Keratinocyte (primary cell): ENCODE measurements at regions not wholly inside any gene's neighbourhood (a gene's known extent, or its start where the extent isn't known, plus 50 kb on each side); places are given as distances from the start of the nearest gene placed in this dataset.

Experiments used
- DNase-seq: peaks from one replicate; pipeline ENCODE4 v3.0.0-alpha.2; 2011; ENCODE audit warnings: low read depth, missing footprints, low spot score
- FAIRE-seq: peaks from 2 replicates; lab custom pipeline; 2011; peaks lifted over from hg19 to GRCh38; lab: Jason Lieb, UNC
- H2AFZ ChIP-seq: 2 replicates; pipeline ENCODE4 v1.6.0; 2012; ENCODE audit warnings: low read length, control low read depth, inconsistent platforms; ENCODE audit not compliant: control insufficient read depth
- H3K27ac ChIP-seq: 2 replicates; pipeline ENCODE4 v1.5.1; 2011; ENCODE audit warnings: low read length; ENCODE audit not compliant: control insufficient read depth, insufficient read depth
- H3K27me3 ChIP-seq: 3 replicates; pipeline ENCODE4 v1.6.0; 2011; ENCODE audit warnings: low read length; ENCODE audit not compliant: control insufficient read depth, insufficient read depth; ENCODE audit errors: extremely low read depth
- H3K36me3 ChIP-seq, 2 experiments: 2 replicates in 1 of 2; 3 replicates in 1 of 2; pipeline ENCODE4 v1.5.1; 2011; ENCODE audit warnings: low read length in 2 of 2, mild to moderate bottlenecking in 1 of 2; ENCODE audit not compliant: control insufficient read depth in 2 of 2, insufficient read depth in 2 of 2; ENCODE audit errors: extremely low read depth in 1 of 2
- H3K4me1 ChIP-seq: 3 replicates; pipeline ENCODE4 v1.5.1; 2011; ENCODE audit warnings: low read length; ENCODE audit not compliant: control insufficient read depth, insufficient read depth; ENCODE audit errors: extremely low read depth
- H3K4me2 ChIP-seq: 3 replicates; pipeline ENCODE4 v1.6.0; 2011; ENCODE audit warnings: low read depth, low read length; ENCODE audit not compliant: control insufficient read depth, insufficient read depth; ENCODE audit errors: extremely low read depth
- H3K4me3 ChIP-seq, 3 experiments: fragments of 200-600 bp in 1 of 3; sonication (generic) in 1 of 3; 2 replicates in 2 of 3; 3 replicates in 1 of 3; pipeline ENCODE4 v1.5.1; 2011 to 2016; ENCODE audit warnings: low read length in 3 of 3, mild to moderate bottlenecking in 3 of 3, control low read depth in 2 of 3, inconsistent platforms in 1 of 3, low read depth in 1 of 3, mixed read lengths in 1 of 3, mixed run types in 1 of 3, moderate library complexity in 1 of 3; ENCODE audit not compliant: control insufficient read depth in 2 of 3, insufficient read depth in 2 of 3; ENCODE audit errors: extremely low read depth in 1 of 3
- H3K79me2 ChIP-seq: 2 replicates; pipeline ENCODE4 v1.6.0; 2012; ENCODE audit warnings: low read length; ENCODE audit not compliant: control insufficient read depth, insufficient read depth
- H3K9ac ChIP-seq: 3 replicates; pipeline ENCODE4 v1.6.0; 2011; ENCODE audit warnings: low read length; ENCODE audit not compliant: control insufficient read depth, insufficient read depth; ENCODE audit errors: extremely low read depth
- H3K9me1 ChIP-seq: 3 replicates; pipeline ENCODE4 v1.6.0; 2011; ENCODE audit warnings: low read length; ENCODE audit not compliant: control insufficient read depth, insufficient read depth; ENCODE audit errors: extremely low read depth
- H3K9me3 ChIP-seq: 2 replicates; pipeline ENCODE4 v1.5.1; 2012; ENCODE audit warnings: low read depth, low read length; ENCODE audit not compliant: control insufficient read depth
- H4K20me1 ChIP-seq: 3 replicates; pipeline ENCODE4 v1.6.0; 2011; ENCODE audit warnings: low read length; ENCODE audit not compliant: control insufficient read depth, insufficient read depth; ENCODE audit errors: extremely low read depth
- CTCF ChIP-seq, 3 experiments: IDR thresholded peaks in 1 of 3; conservative IDR thresholded peaks in 1 of 3; optimal IDR thresholded peaks in 1 of 3; 2 replicates in 2 of 3; 3 replicates in 1 of 3; pipeline versions ENCODE3 to v1.5.1; 2011; ENCODE audit warnings: low read length in 3 of 3, mild to moderate bottlenecking in 3 of 3, moderate library complexity in 2 of 3, control low read depth in 1 of 3, inconsistent platforms in 1 of 3; ENCODE audit not compliant: insufficient read depth in 2 of 3; ENCODE audit errors: extremely low read depth in 1 of 3
- EZH2 ChIP-seq: IDR thresholded peaks from one replicate; pipeline ENCODE4 v1.6.1; 2012; ENCODE audit warnings: inconsistent platforms, mild to moderate bottlenecking, low read length, moderate library complexity
- dilution Hi-C: fragments of 300-500 bp; cut with MboI; formaldehyde crosslinking; loops from one replicate; pipeline ENCODE4 v1.7.0; 2020; ENCODE audit warnings: low sequenced_read_pairs; ENCODE audit not compliant: extremely low pct_ligation_motif_present

DNA sequence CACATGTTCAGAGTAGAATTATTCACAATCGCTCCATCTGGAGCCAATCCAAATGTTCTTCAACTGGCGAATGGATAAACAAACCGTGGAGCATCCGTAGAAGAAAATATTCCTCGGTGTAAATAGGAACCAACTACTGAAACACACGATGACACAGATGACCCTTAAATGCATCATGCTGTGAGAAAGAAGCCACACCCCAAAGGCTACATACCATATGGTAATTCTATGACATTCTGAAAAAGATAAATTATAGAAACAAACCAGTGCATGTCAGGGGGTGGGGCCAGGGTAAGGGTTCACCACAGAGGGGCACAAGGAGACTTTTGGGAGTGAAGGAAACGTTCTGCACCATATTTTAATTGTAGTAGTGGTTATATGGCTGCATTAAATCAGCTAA, 312.2 kb upstream of the SMIM21 start:
- DNase-seq, result no peak
- Histone ChIP-seq H3K27ac (no peak overlapping the region), H3K36me3 (no peaks in the 10 kb centered on the region), H3K9me1 (no peaks in the 10 kb centered on the region), H3K27me3 (no peaks in the 10 kb centered on the region), H3K4me2 (no peak overlapping the region), H3K79me2 (no peaks in the 10 kb centered on the region), H3K4me1 (no peaks in the 10 kb centered on the region), H3K9me3 (no peaks in the 10 kb centered on the region), H3K4me3 (no peak overlapping the region), H3K9ac (no peak overlapping the region), H2AFZ (no peak overlapping the region), H4K20me1 (no peaks in the 10 kb centered on the region)
- dilution Hi-C loops, result no loop called here
- FAIRE-seq, result no peak
- TF ChIP-seq EZH2 (no peak), CTCF (optimal IDR thresholded peaks at IDR 0.05 in 1 of 3, IDR thresholded peaks at IDR 0.05 in 1 of 3, conservative IDR thresholded peaks at IDR 0.05 in 1 of 3; ENCODE audit: extremely low read depth in 1 of 3, insufficient read depth in 2 of 3, low read length in 3 of 3) (no peak)

- Histone ChIP-seq H2AFZ (no peak overlapping the region), H3K27ac (no peak overlapping the region), H3K4me1 (no peaks in the 10 kb centered on the region), H3K9me1 (no peaks in the 10 kb centered on the region), H3K9me3 (peaks cover 2% of the 10 kb centered on the region), H3K4me3 (no peak overlapping the region), H3K9ac (no peak overlapping the region), H3K4me2 (no peak overlapping the region), H4K20me1 (no peaks in the 10 kb centered on the region), H3K27me3 (no peaks in the 10 kb centered on the region), H3K79me2 (no peaks in the 10 kb centered on the region), H3K36me3 (no peaks in the 10 kb centered on the region)
- no peak for TF ChIP-seq CTCF (optimal IDR thresholded peaks at IDR 0.05 in 1 of 3, IDR thresholded peaks at IDR 0.05 in 1 of 3, conservative IDR thresholded peaks at IDR 0.05 in 1 of 3; ENCODE audit: extremely low read depth in 1 of 3, insufficient read depth in 2 of 3, low read length in 3 of 3)
- no peak for TF ChIP-seq EZH2
- DNase-seq (no peak), FAIRE-seq (no peak)
- dilution Hi-C loops, result no loop called here
These were observed 307.8 kb upstream of the SMIM21 start for GRCh38 chr18:75735291-75735690.
